ENCODE measurements at regions not wholly inside any gene's neighbourhood (a gene's known extent, or its start where the extent isn't known, plus 50 kb on each side); places are given as distances from the start of the nearest gene placed in this dataset.

GRCh38 chr1:234692966-234693580 is 83.1 kb upstream of the IRF2BP2 start:
- no peaks in the 10 kb centered on the region for H3K9me3 ChIP-seq (ENCODE audit: low read depth, low read length, poor library complexity, severe bottlenecking)
- POLR2A ChIA-PET (ENCODE audit: low non-redundant PET), result no interaction called here
- no peak overlapping the region for H3K4me3 ChIP-seq (ENCODE audit: low read depth, low read length, poor library complexity, severe bottlenecking)
- CTCF ChIA-PET, result no interaction called here
- no peaks in the 10 kb centered on the region for H3K36me3 ChIP-seq (ENCODE audit: insufficient read depth, low read length, poor library complexity, severe bottlenecking)
- no TSS peak for BruUV-seq (replicated peaks)
- no peak for TF ChIP-seq EZH2 (IDR thresholded peaks at IDR 0.05; ENCODE audit: borderline replicate concordance, low read depth, low read length, poor library complexity, severe bottlenecking)
- no peak for TF ChIP-seq CTCF (conservative IDR thresholded peaks at IDR 0.05; ENCODE audit: low read depth, low read length)
- H3K27ac ChIP-seq (ENCODE audit: low read depth, low read length, poor library complexity, severe bottlenecking), result no peak overlapping the region
- no peak for DNase-seq (ENCODE audit: low spot score)
- no peaks in the 10 kb centered on the region for H3K4me1 ChIP-seq (ENCODE audit: insufficient read depth, low read length, poor library complexity, severe bottlenecking)
- no peaks in the 10 kb centered on the region for H3K27me3 ChIP-seq (replicated peaks; ENCODE audit: insufficient read depth, low read depth, low read length, poor library complexity)
- intact Hi-C loops (cut with micrococcal nuclease; ENCODE audit: unreplicated experiment), result no loop called here

GRCh38 chr1:234691567-234691966 is 81.6 kb upstream of the IRF2BP2 start:
- POLR2A ChIA-PET (ENCODE audit: low non-redundant PET), result no interaction called here

GRCh38 chr1:234690872-234691271 is 80.9 kb upstream of the IRF2BP2 start:
- H3K4me3 ChIP-seq (ENCODE audit: low read depth, low read length, poor library complexity, severe bottlenecking), result no peak overlapping the region
- no peaks in the 10 kb centered on the region for H3K4me1 ChIP-seq (ENCODE audit: insufficient read depth, low read length, poor library complexity, severe bottlenecking)
- ChIA-PET CTCF (no interaction called here), POLR2A (ENCODE audit: low non-redundant PET) (no interaction called here)
- intact Hi-C loops (cut with micrococcal nuclease; ENCODE audit: unreplicated experiment), result no loop called here
- no peak for TF ChIP-seq CTCF (conservative IDR thresholded peaks at IDR 0.05; ENCODE audit: low read depth, low read length)
- no peak for TF ChIP-seq EZH2 (IDR thresholded peaks at IDR 0.05; ENCODE audit: borderline replicate concordance, low read depth, low read length, poor library complexity, severe bottlenecking)
- no peaks in the 10 kb centered on the region for H3K9me3 ChIP-seq (ENCODE audit: low read depth, low read length, poor library complexity, severe bottlenecking)
- H3K36me3 ChIP-seq (ENCODE audit: insufficient read depth, low read length, poor library complexity, severe bottlenecking), result no peaks in the 10 kb centered on the region
- no peak overlapping the region for H3K27ac ChIP-seq (ENCODE audit: low read depth, low read length, poor library complexity, severe bottlenecking)
- DNase-seq (ENCODE audit: low spot score), result no peak
- no TSS peak for BruUV-seq (replicated peaks)
- H3K27me3 ChIP-seq (replicated peaks; ENCODE audit: insufficient read depth, low read depth, low read length, poor library complexity), result no peaks in the 10 kb centered on the region

More at GRCh38 chr1:234691567-234691966, 81.6 kb upstream of the IRF2BP2 start:
- CTCF ChIA-PET, result no interaction called here
- no TSS peak for BruUV-seq (replicated peaks)
- DNase-seq (ENCODE audit: low spot score), result no peak
- Histone ChIP-seq H3K4me1 (ENCODE audit: insufficient read depth, low read length, poor library complexity, severe bottlenecking) (no peaks in the 10 kb centered on the region), H3K4me3 (ENCODE audit: low read depth, low read length, poor library complexity, severe bottlenecking) (no peak overlapping the region), H3K36me3 (ENCODE audit: insufficient read depth, low read length, poor library complexity, severe bottlenecking) (no peaks in the 10 kb centered on the region), H3K27ac (ENCODE audit: low read depth, low read length, poor library complexity, severe bottlenecking) (no peak overlapping the region), H3K27me3 (replicated peaks; ENCODE audit: insufficient read depth, low read depth, low read length, poor library complexity) (no peaks in the 10 kb centered on the region), H3K9me3 (ENCODE audit: low read depth, low read length, poor library complexity, severe bottlenecking) (no peaks in the 10 kb centered on the region)
- intact Hi-C loops (cut with micrococcal nuclease; ENCODE audit: unreplicated experiment), result no loop called here
- no peak for TF ChIP-seq CTCF (conservative IDR thresholded peaks at IDR 0.05; ENCODE audit: low read depth, low read length)
- TF ChIP-seq EZH2 (IDR thresholded peaks at IDR 0.05; ENCODE audit: borderline replicate concordance, low read depth, low read length, poor library complexity, severe bottlenecking), result no peak
